Activated CD4-positive, alpha-beta T cell treated with anti-CD3 and anti-CD28 coated beads, Interleukin-2, amount 50 U/mL, for 24 hours (primary cell): ENCODE measurements at regions not wholly inside any gene's neighbourhood (a gene's known extent, or its start where the extent isn't known, plus 50 kb on each side); places are given as distances from the start of the nearest gene placed in this dataset.

ENCODE experiments used
- DNase-seq, 2 donors: peaks; one replicate each; pipeline ENCODE4 v3.0.0-alpha.2; 2020; ENCODE audit warnings: low read depth in 1 of 2, low spot score in 1 of 2

- no peak for DNase-seq
These were observed 286.2 kb upstream of the STT3B start for GRCh38 chr3:31246293-31247062.

- no peak for DNase-seq
These were observed 285.7 kb upstream of the STT3B start for GRCh38 chr3:31247063-31247447.

DNA sequence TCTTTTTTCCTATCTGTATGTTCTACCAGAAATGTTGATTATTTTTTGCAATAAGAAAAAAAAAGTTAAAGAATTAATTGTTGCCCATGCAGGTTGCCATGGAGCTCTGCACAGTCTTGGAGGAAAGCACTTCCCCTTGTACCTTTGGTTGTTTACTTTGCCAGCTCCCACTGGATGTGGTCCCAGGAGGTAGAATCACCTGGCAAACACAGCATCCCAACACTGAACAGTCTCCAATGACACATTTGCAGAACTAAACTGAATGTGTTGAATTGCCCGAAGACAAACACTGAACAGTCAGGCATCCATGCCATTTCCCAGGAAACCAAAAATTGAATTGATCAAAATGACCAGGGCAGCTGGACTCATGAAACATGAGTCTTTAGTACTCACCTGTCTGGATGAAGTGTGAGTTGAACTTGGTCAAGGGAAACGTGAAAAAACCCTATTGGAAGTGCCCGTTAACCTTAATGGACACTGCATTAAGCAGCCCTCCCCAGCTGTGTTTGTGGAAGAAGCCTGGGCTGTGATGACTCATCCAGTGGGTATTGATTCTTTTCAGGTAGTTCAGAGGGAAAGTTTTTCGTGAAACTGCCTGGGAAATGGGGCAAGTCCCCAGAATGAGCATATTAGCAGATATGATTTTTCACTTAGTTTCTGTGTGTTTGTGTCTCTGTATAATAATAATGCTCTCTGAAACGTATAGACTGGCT is 284.7 kb upstream of the STT3B start:
- DNase-seq, result no peak

- DNase-seq, result no peak
These were observed 284.1 kb upstream of the STT3B start for GRCh38 chr3:31248563-31248992.

DNA sequence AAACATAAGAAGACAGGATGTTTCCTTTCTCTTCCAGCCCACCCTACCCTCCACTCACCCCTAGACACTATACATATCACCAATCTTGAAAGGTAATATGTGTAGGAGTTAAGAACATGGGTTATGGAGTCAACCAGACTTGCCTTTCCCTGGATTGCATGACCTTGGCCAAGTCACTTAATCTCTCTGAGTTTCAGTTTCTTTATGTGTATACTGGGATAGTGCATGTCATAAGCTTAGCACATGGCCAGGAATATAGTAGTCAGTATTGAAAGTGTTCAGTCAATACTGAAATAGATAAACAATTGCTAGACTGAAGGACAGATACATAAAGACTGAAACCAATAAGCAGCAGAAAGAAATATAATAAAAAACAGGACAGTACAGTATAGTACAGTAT is 283.2 kb upstream of the STT3B start:
- DNase-seq, result no peak

DNA sequence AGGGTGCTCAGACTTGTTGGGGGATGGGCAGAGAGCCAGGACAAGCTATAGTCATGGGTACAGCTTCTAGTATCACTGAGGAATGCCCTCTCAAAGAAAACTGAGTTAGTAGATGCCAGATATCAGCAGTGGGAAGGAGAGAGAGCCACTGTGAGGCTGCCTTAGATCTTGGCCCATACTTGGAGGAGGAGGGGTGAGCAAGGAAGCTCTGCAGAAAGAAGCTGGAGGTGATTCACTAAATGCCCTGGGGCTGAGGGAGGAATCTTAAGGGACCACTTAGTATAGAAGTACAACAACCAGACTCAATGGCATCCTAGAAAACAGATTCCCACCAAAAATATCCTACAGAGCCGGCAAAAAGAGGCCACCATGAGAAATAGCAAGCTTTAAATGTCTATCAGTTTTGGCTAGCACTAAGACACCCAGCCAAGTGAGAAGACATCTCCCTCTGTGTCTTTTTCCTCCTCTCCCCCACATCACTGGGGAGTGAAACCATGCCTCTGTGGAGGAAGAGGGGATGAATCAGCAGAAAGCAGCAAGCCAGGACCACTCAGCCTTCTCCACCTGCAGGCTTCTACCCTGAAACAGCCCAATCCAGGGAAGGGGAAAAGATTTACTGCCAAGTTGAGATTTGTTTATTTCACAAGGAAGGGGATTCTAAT is 282.5 kb upstream of the STT3B start:
- DNase-seq, result no peak

DNA sequence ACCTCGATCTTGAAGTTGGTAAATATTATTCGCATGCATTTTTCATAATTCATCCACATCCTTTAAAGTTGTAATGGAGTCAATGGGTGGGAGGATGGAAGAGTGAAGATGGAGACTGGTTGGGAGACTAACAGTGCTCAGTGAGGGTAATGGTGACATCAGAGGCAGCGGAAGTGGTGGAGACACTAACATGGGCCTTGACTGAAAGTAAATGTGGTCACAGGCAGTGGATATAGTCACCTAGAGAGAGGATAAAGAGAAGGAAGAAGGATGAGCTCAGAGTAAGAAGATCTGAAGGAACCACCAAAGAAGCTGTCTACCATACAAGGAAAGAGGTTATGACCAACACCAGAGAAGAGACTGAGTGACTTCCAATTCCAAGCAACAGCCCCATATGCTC is 281.6 kb upstream of the STT3B start:
- DNase-seq, result no peak

- DNase-seq, result peak in 1 of 2 donors; percentile 49
These were observed 280.2 kb upstream of the STT3B start for GRCh38 chr3:31252216-31253185.

DNA sequence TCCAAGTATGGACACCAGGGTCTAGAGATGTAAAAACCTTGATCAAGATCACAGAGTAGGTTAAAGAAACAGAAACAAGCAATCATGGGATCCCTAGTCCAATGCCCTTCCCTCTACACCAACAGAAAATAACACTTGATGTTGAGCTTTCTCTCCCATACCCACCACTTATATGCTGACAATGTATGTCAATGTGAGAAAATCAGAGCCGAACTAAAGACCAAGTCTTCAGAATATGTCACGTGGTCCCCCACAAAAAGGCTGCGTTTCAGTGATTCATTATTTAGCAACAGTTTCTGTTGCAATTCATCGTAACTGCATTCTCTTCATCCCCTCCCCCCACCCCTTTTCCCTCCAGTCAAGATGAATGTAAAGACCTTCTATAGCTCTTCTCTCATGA is 278.9 kb upstream of the STT3B start:
- DNase-seq, result no peak

GRCh38 chr3:31254483-31254882 is 278.2 kb upstream of the STT3B start:
- no peak for DNase-seq

DNA sequence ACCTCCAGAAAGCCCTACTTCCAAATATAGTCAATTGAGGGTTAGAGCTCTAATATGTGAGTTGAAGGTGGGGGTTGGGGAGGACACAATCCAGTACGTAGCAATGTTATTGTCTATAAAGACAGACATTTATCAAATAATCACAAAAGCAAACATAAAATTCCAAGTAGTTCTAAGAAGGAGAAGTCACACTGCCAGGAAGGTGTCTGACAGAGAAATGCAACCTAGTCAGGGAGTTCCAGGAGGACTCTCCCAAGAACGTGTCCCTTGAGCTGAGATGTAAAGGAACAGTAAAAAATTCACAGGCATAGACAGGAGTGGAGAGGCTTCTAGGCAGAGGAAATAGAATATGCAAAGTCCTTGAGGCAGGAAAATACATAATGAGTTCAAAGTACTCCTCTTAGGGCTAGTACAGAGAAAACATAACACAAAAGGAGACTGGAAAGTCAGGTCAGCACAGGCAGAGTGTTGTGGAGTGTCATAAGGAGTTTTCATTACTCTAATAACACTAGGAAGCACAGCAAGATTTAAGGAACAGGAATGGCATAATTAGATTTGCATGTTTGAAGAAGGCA is 277.6 kb upstream of the STT3B start:
- DNase-seq, result no peak

GRCh38 chr3:31262201-31262600 is 270.5 kb upstream of the STT3B start:
- no peak for DNase-seq

- DNase-seq, result no peak
These were observed 268.8 kb upstream of the STT3B start for GRCh38 chr3:31263897-31264296.

- DNase-seq, result no peak
These were observed 266.9 kb upstream of the STT3B start for GRCh38 chr3:31265646-31266428.

DNA sequence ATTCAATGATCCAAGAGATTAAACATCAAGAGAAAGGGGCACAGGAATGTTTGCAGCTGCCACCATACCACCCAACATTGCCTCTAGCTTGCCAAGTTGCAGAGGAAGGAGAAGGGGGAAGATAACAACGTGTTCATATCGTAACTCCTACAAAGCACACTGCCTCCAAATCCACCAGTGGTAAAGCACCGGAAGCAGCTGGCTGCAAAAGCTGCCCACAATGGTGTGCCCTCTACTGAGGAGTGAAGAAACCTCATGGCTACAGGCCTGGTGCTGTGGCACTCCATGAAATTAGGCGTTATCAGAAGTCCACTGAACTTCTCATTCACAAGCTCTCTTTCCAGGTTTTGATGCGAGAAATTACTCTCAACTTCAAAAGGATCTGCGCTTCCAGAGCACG is 263.9 kb upstream of the STT3B start:
- no peak for DNase-seq

DNA sequence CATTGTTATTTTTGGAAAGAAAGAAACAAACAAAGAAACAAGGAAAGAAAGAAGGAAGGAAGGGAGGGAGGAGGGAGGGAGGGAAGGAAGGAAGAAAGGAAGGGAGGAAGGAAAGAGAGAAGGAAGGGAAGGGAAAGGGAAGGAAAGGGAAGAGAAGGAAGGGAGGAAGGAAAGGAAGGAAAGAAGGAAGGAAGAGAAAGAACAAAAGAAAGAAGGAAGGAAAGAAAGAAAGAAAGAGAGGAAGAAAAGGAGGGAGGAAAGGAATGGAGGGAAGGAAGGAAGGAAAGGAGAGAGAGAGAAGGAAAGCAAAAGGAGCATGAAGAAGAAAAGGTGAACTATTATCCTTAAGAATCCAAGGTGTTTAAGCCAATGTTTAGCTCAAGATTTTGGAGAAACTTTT is 262.7 kb upstream of the STT3B start:
- no peak for DNase-seq

DNA sequence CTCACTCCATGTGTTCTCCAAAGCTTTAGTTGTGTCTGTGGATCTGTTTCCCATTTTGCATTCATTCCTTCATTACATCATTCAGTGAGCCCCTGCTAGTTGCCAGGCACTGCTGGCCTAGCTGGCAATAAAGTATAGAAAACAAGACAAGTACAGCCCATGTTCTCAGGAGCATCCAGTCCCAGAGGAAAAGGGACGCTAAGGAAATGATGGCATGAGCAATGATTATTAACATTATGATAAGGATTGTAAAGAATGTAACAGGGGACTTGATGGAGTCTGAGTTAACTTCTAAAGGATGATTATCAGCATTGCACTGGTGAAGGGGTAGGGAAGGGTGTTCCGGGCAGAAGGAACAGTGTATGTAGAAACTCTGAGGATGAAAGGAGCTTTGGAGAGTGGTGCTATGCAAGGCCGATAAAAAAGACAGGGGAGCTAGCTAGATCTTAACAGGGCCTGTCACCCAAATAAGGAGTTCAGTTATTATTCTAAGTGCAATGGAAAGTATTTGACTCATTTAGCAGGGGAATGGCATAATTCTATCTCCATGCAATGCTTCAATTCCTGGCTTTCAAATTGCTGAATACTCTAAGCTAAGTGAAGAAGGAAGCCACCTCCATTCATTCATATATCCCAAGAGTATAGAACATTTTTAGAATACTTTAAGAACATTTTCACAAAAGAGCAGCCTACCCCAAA is 258.2 kb upstream of the STT3B start:
- no peak for DNase-seq

GRCh38 chr3:31275038-31275572 is 257.6 kb upstream of the STT3B start:
- DNase-seq, result no peak

- no peak for DNase-seq
These were observed 257.1 kb upstream of the STT3B start for GRCh38 chr3:31275583-31275982.
